Ishikawa (cell line): ENCODE measurements at regions not wholly inside any gene's neighbourhood (a gene's known extent, or its start where the extent isn't known, plus 50 kb on each side); places are given as distances from the start of the nearest gene placed in this dataset.

ENCODE experiments used
- EP300 ChIP-seq: IDR thresholded peaks from 2 replicates; pipeline ENCODE4 v1.6.1; 2012; ENCODE audit warnings: borderline replicate concordance
- TAF1 ChIP-seq: IDR thresholded peaks from 2 replicates; pipeline ENCODE4 v1.6.1; 2012; ENCODE audit warnings: low read depth, mild to moderate bottlenecking
- TF ChIP-seq, protein P1 (sequence below): IDR thresholded peaks from 2 replicates; pipeline ENCODE4 v1.6.1; 2012

DNA sequence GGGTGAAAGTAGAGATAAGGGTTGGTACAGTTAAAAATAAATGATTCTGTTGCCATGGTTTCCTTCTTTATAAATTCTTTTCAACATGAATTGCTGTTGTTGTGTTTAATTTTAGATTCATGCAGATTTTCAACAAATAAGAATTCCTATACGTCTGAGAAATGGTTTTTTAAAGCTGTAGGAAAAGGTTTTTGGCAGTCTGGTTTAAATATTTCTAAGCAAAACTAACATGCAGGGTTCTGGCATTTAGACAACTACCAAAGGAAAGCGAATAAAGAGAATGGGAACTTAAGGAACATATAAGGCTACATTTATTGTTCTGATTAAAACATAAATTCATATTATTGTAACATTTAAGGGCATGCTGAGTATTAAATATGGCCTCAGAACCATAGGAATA is 203.0 kb upstream of the MIR17HG start:
- TF ChIP-seq EP300 = no peak
- TF ChIP-seq TAF1 = no peak
- TF ChIP-seq, protein P1, sequence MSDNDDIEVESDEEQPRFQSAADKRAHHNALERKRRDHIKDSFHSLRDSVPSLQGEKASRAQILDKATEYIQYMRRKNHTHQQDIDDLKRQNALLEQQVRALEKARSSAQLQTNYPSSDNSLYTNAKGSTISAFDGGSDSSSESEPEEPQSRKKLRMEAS = no peak
